ENCODE measurements at regions not wholly inside any gene's neighbourhood (a gene's known extent, or its start where the extent isn't known, plus 50 kb on each side); places are given as distances from the start of the nearest gene placed in this dataset.

DNA sequence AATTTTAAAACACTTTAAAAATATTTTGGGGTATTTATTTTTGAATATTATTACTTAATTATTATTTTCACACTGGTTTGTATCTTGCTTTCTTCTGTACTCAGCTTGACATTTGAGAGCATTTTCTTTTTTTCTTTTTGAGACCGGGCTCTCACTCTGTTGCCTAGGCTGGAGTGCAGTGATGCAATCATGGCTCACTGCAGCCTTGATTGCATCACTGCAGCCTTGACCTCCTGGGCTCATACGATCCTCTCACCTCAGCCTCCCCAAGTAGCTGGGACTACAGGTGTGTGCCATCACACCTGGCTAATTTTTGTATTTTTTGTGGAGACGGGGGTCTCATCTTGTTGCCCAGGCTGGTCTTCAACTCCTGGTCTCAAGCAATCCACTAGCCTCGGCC lies 79.9 kb upstream of the DLX2 start:
- TF ChIP-seq KDM5A (IDR thresholded peaks at IDR 0.05) (no peak), POLR2A (IDR thresholded peaks at IDR 0.05; ENCODE audit: low read length) (no peak), POLR2AphosphoS2 (conservative IDR thresholded peaks at IDR 0.05; ENCODE audit: low read length) (no peak), CEBPB (IDR thresholded peaks at IDR 0.05) (no peak), FOSL2 (IDR thresholded peaks at IDR 0.05) (no peak), FOSL2 (CRISPR knock-in tag; IDR thresholded peaks at IDR 0.05) (no peak), ZFP36 (IDR thresholded peaks at IDR 0.05; ENCODE audit: borderline replicate concordance, partially characterized antibody) (no peak), RAD21 (conservative IDR thresholded peaks at IDR 0.05 in 1 of 2, IDR thresholded peaks at IDR 0.05 in 1 of 2) (no peak), CHD4 (IDR thresholded peaks at IDR 0.05; ENCODE audit: borderline replicate concordance) (no peak)
- TF ChIP-seq, protein P1, sequence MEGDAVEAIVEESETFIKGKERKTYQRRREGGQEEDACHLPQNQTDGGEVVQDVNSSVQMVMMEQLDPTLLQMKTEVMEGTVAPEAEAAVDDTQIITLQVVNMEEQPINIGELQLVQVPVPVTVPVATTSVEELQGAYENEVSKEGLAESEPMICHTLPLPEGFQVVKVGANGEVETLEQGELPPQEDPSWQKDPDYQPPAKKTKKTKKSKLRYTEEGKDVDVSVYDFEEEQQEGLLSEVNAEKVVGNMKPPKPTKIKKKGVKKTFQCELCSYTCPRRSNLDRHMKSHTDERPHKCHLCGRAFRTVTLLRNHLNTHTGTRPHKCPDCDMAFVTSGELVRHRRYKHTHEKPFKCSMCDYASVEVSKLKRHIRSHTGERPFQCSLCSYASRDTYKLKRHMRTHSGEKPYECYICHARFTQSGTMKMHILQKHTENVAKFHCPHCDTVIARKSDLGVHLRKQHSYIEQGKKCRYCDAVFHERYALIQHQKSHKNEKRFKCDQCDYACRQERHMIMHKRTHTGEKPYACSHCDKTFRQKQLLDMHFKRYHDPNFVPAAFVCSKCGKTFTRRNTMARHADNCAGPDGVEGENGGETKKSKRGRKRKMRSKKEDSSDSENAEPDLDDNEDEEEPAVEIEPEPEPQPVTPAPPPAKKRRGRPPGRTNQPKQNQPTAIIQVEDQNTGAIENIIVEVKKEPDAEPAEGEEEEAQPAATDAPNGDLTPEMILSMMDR (IDR thresholded peaks at IDR 0.05) = no peak
- TF ChIP-seq, protein P2, sequence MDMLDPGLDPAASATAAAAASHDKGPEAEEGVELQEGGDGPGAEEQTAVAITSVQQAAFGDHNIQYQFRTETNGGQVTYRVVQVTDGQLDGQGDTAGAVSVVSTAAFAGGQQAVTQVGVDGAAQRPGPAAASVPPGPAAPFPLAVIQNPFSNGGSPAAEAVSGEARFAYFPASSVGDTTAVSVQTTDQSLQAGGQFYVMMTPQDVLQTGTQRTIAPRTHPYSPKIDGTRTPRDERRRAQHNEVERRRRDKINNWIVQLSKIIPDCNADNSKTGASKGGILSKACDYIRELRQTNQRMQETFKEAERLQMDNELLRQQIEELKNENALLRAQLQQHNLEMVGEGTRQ (IDR thresholded peaks at IDR 0.05) = no peak
- TF ChIP-seq, protein P3, sequence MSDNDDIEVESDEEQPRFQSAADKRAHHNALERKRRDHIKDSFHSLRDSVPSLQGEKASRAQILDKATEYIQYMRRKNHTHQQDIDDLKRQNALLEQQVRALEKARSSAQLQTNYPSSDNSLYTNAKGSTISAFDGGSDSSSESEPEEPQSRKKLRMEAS (IDR thresholded peaks at IDR 0.05) = no peak

Measured in A549 (cell line).